GM10266 (cell line): ENCODE measurements at regions not wholly inside any gene's neighbourhood (a gene's known extent, or its start where the extent isn't known, plus 50 kb on each side); places are given as distances from the start of the nearest gene placed in this dataset.
"Not testable (repeated sequence)": the region's sequence is repeated elsewhere in the genome, so short reads cannot be mapped to it uniquely, and the experiment has no call there.

Experiments used
- DNase-seq: peaks from one replicate; pipeline ENCODE4 v3.0.0; 2012; ENCODE audit errors: extremely low spot score
- TF ChIP-seq, protein P1 (sequence below): IDR thresholded peaks from 2 replicates; pipeline ENCODE4 v1.5.1; 2012; ENCODE audit warnings: mild to moderate bottlenecking, low read depth; ENCODE audit not compliant: control insufficient read depth, insufficient read depth; ENCODE audit errors: missing control alignments

- no peak for DNase-seq
- TF ChIP-seq, protein P1, sequence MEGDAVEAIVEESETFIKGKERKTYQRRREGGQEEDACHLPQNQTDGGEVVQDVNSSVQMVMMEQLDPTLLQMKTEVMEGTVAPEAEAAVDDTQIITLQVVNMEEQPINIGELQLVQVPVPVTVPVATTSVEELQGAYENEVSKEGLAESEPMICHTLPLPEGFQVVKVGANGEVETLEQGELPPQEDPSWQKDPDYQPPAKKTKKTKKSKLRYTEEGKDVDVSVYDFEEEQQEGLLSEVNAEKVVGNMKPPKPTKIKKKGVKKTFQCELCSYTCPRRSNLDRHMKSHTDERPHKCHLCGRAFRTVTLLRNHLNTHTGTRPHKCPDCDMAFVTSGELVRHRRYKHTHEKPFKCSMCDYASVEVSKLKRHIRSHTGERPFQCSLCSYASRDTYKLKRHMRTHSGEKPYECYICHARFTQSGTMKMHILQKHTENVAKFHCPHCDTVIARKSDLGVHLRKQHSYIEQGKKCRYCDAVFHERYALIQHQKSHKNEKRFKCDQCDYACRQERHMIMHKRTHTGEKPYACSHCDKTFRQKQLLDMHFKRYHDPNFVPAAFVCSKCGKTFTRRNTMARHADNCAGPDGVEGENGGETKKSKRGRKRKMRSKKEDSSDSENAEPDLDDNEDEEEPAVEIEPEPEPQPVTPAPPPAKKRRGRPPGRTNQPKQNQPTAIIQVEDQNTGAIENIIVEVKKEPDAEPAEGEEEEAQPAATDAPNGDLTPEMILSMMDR, result no peak
Observed at GRCh38 chr6:144359783-144360182, 74.6 kb downstream of the UTRN start.

DNA sequence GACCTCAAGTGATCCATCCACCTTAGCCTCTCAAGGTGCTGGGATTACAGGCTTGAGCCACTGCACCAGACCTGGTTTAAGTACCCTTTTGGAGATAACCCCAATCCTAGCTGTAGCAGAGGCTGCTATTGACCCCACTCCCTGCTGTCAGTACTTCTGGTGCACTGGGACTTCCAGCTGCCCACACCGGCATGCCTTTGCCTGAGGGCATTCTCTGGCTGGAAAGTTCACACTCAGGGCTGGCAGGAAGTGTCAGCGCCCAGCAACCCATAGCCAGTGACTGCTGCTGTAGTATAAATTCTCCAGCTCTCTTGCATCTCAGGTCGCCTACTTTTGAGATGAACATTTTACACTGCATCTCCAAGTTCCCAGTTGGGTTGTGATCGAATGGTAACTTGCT lies 75.3 kb downstream of the UTRN start:
- no peak for DNase-seq
- TF ChIP-seq, protein P1, result no peak

DNA sequence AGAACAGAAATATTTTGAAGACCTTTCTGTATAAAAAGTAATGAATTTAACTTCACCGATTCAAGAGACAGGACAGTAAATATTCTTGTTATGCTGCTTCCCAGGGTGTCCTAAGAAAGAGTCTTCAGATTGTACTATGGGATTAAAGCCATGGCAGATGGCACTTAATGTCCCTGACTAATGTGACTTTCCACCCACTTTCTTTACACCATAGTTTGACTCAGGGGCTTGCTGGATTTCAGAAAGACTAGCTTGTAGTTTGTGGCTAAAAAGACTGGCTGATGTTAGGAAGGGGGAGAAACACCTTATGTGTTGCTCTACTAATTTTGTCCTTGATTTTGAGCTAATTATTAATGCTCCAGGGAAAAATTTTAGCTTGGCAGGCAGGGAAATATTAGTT lies 75.9 kb downstream of the UTRN start:
- DNase-seq, result no peak
- TF ChIP-seq, protein P1, result no peak

GRCh38 chr6:144362042-144363018 lies 77.2 kb downstream of the UTRN start:
- DNase-seq, result no peak
- TF ChIP-seq, protein P1, result no peak

- DNase-seq, result no peak
- TF ChIP-seq, protein P1, result no peak
Observed at GRCh38 chr6:144364208-144364720, 79.1 kb downstream of the UTRN start.

GRCh38 chr6:144364782-144365181 lies 79.6 kb downstream of the UTRN start:
- TF ChIP-seq, protein P1, result no peak
- no peak for DNase-seq

DNA sequence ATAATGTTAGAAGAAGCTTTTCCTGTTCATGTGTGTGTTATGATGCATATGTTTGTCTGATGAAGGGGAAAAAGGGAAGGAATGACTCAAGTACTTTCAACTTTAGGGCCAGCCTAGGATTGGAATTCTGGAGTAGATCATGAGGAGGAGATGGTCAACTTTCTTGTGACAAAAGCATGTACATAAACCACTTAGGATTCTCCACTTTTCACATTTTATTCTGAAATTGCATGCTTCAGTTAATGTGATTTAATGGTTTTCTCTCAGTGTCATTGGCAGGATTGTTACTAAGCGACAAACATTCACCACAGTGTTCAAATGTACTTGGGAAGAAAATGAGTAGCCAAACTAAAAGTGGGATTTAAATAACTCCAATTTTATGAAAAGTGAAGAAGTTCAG lies 80.1 kb downstream of the UTRN start:
- DNase-seq, result no peak
- TF ChIP-seq, protein P1, result no peak

DNA sequence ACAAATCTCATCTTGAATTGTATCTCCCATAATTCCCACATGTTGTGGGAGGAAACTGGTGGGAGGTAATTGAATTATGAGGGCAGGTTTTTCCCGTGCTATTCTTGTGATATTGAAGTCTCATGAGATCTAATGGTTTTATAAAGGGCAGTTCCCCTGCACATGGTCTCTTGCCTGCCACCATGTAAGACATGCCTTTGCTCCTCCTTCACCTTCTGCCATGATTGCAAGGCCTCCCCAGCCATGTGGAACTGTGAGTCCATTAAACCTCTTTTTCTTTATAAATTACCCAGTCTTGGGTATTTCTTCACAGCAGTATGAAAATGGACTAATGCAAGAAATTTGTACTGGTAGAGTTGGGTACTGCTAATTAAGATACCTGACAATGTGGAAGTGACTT lies 84.6 kb downstream of the UTRN start:
- not testable (repeated sequence) for DNase-seq
